ENCODE measurements at regions not wholly inside any gene's neighbourhood (a gene's known extent, or its start where the extent isn't known, plus 50 kb on each side); places are given as distances from the start of the nearest gene placed in this dataset.
"Not testable (repeated sequence)": the region's sequence is repeated elsewhere in the genome, so short reads cannot be mapped to it uniquely, and the experiment has no call there.

DNA sequence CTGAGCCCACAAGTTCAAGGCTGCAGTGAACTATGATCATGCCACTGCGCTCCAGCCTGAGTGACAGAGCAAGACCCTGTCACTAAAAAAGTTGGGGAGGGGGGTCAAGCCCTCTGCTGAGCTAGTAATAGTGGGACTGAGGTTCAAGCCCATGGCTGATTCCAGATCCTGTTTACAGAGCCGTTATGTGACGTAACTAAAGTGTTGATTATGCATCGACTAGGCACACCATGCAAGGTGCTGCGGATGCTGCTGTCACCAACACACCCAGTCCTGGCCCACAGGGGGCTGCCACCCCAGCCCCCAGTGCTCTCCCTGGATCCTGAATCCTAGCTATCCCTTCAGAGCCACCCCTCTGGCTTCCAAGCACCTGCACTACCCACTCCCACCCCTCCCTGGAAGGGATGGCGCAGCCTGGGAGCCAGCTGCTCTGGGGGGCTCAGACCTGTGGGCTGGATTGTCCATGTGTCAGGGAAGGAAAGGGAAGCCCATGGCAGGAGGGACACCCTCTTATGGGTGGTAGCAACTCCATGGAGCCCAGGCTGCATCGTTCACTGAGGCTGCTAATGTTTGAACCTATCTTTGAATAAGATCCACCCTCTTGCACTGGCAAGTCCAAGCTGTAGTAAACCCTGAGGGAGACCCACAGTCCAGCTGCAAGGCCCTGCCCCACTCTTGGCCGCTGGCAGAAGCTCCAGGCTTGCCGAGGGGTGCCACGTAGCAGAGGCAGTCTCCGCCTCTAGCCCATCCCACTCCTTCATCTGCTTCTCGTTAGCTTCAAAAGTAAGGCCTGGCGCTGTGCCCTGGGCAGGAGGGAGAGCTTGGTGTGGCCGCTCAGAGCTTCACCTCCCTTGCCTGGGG, 95.0 kb downstream of the SNX5 start:
- peak; percentile 93 for DNase-seq (ENCODE audit: low spot score)

DNA sequence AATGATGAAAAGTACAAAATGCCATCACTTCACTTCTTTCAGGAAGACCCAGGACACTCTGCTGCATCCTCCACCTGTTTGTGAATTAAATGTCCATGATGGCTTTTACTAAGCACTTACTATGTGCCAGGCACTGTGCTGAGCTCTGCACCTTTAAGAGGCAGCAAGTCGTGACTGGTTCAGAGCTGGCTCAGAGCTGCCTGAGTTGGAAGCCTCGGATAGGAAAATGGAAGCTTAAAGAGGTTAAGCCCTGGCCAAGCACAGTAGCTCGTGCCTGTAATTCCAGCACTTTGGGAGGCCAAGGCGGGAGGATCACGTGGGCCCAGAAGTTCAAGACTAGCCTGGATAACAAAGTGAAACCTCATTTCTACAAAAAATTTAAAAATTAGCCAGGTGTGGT, 95.6 kb downstream of the SNX5 start:
- no peak for DNase-seq (ENCODE audit: low spot score)

DNA sequence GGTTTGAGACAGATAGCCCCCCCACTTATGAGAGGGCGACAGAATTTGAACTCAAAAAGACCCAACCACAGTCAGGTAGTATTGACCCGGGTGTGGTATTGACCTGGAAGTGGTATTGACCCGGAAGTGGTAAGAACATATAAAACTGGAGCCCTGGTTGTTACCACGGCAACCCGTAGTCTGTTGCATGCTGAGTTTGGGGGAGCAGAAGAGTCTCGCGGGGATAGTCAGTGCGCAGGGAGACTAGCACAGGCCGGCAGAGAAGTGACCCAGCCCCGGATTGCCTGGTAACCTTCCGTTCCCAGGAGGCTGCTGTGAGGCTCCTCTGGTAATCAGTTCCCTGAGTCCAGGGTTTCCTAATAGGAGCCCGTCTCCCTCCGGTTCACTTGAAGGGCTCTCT, 96.2 kb downstream of the SNX5 start:
- no peak for DNase-seq (ENCODE audit: low spot score)

DNA sequence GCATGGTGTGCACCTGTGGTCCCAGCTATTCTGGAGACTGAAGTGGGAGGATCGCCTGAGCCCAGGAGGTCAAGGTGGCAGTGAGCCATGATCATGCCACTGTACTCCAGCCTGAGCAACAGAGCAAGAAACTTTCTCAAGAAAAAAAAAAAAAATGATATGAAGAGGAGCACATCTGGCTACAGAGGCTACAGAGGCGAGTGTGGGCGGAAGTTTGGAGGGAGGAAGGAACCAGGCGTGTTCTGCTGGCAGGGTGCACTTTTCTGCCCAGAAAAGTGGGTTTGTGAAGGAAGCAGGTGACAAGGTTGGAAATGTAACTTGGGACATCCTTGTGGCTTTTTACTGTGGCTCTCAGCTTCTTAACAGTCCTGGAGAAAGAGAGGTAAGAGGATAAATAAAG, 96.7 kb downstream of the SNX5 start:
- no peak for DNase-seq (ENCODE audit: low spot score)

DNA sequence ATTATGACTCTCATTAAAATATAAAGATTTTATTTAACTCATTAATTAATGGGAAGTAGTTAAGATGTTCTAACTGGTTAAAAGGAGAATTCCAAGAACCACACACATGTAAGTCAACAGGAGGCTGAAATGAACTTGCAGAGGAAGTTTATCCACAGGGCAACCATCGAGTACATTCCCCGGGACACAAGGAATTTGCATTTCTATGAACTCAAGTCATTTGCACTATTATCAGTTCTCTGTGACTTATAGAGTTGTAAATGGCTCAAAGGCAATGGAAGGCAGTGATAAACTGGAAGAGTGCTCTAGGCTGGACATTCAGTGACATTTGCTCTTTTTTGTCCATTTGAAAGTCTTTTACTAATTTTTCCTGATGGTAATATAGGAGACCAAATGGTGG, 97.4 kb downstream of the SNX5 start:
- DNase-seq (ENCODE audit: low spot score), result no peak

DNA sequence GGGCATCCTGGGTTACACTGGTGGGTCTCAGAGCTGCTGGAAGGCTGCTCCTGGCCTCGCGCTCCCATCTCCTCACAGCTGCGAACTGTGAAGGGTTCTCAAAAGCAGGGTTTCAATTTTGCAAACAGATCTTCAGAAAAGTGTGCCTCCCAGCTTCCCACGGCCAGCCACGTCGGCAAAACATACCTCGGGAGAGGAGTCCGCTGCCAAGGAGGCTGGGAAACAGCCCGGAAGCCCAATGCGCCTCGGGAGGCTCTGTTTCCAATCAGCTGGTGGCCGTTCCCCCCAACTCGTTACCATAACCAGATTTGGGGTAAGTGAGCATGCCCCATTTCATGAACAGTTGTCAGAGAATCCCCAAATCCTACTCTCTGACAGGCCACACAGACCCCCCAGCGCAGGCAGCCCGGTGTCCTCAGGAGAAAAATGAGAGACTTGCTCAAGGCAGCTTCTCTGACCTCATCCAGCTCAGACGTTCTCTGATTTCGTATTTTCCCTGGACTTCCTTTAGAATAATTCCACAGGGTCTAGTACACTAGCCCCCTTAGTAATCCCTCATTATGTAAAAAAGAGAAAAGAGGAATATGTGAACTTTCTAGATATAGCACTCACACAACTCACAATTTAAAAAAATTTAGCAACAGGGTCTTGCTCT, 98.4 kb downstream of the SNX5 start:
- DNase-seq (ENCODE audit: low spot score), result no peak

DNA sequence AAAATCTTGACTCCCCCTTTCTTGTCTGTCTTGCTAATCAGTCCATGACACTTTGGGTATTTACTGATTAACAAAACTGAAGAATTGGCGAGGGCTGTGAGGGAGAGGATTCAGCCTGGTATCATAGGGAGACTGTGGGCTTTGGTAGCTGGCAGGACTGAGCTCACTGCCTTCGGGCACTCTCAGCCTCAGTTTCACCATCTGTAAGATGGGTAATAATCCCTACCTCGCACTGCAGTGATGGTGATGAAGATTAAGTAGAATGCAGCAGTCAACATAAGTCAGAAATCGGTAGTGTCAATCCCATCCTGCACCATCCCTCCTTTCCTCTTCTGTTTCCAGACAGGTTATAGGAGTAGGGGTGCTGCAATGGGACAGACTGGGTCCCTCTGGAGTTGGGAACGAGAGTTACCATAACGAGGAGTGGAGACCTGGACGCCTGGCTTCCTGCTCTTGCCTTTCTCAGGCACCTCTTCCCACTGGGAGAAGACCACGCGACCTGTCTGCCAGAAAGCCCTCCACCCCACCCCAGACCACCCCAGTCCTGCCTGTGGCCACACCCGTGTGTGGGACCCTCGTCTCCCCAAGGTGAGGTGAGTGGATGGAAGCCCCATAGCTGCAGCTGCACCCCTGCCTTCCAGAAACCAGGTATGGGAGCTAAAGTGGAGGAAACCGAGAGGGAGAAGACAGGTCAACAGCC, 99.1 kb downstream of the SNX5 start:
- no peak for DNase-seq (ENCODE audit: low spot score)

DNA sequence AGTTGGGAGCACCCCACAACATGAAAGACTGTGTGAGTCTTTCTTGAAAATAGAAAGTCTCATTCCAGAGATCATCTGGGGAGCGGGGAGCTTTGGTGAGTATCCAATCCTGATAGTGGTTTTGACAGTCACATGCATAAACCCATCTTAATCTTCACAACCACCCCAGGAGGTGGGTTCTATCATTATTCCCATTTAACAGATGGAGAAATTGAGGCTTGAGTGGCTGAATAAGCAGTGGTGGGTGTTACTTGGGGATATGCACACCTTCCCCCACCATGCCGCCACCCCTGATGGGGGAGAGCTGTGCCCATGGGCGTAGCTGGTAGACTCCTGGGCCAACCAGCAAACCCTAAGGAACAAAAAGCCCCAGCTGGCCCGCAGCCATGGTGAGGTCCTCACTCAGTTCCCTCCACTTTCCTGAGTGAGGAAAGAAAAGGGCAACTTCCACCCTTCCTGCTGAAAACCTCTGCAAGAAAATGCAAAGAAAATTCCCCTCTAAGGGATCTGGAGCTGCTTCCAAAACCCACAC, 99.8 kb downstream of the SNX5 start:
- DNase-seq (ENCODE audit: low spot score), result no peak

DNA sequence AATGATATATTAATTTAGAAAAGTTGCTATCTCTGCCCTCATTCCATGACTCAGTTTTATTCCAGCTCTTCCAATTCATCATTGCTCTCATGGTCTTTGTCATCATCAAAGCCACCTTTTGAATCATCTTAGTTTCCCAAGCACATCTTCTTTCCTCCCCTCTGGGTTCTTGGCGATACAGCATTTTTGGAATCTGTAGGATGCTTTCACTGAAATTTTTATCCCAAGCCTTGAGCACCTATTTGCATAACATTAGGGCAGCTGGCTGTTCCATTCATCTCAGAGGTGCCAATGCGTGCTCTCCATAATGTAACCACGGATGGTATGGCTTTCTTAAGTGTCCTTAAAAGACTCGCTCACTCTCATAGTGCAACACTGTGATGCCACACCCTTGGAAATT, 100.4 kb downstream of the SNX5 start:
- DNase-seq (ENCODE audit: low spot score), result no peak

DNA sequence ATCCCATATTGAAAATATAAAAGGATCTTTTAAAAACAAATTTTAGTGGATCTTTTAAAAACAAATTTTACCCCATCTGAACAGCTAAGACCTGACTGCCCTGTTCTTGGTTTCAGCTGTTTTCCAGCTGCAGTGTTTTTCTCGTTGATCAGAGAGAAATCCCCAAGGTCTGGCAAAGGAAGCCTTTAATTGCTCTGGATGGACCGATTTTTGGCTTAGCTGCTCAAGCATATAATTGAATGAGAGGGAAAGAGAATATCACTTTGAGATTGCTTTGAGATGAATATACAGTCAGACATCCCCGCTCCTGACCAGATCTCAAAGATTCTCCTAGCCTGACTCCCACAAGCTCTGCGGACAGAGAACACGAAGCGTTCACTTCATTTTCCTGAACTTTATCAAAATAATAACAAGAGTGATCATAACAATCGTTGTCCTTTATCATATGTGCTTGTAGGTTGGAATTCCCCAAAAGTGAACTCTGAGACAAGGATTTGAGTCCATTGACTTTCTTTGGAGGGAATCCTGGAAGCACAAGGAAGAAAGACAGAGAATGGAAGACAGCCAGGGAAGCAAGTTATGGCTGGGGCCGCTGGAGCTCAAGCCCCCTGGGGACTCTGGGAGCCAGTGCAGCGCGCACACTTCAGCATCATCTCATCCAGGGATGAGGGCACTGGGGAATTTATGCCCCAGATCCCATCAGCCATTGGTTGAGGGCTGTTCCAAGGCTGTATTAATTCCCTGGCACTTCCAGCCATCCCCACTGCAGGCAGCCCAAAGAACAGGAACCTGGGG, 101.3 kb downstream of the SNX5 start:
- DNase-seq (ENCODE audit: low spot score), result no peak

DNA sequence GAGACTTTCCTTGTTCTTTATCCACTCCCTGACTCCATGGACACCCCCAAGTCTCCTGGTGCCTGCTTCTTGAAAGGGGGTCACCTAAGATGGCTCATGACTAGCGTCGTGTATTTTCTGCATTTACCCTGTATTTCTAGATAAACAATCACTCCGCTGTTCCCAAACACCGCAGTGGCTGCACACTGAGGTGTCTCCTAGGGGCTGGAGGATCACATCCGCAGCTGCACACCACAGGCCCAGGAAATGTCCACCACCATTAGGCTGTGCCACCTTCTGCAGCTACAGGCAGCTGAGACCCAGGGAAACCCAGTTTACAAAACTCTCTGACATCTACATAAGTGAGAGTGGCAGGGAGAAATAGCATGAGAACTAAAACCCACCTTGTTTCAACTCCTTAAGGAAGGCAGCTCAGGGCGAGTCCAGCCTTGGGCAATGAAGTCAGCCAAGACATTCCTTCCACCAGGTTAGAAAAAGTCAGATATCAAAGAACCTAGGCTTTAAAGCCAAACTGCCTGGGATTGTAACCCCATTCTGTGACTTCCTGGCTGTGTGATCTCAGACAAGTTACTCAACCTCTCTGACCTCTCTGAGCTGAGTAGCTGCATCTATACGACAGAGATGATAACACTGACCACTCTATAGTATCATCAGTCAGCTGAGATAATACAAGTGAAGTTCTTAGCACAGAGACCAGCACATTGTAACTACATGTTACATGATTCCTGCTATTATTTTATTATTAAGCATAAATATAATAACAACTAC, 102.2 kb downstream of the SNX5 start:
- DNase-seq (ENCODE audit: low spot score), result no peak

DNA sequence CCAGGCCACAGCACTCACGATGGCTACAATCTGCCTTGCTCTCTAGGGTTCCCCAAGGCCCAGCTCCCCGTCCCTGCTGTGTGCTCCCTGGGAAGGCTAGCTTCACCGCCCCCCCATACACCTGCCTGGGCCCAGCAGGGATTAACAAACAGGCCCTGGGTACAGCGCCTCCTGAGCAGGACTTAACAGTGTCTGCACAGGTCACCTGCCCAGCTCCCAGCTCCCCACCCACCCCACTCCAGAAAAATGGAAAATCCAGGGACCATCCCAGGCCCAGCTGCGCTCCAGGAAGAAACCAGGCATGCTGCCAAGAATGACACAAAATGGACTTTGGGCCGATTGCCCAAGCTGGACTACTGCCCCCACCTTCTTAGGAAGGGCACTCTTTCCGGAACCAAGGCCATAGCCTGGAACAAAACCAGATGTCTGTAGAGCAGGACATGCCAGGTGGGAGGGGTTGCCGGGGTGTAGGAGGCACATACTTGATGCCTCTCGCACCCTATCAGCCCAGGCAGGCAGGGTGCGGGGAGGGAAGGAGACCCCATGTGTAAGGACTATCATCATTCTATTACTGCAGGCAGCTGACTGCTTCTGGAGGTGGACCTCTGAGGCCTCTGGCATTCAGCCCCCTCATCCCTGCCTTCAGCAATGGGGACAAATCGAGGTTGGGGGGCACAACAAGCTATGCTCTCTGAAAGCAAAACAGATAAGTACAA, 104.9 kb downstream of the SNX5 start:
- no peak for DNase-seq (ENCODE audit: low spot score)

DNA sequence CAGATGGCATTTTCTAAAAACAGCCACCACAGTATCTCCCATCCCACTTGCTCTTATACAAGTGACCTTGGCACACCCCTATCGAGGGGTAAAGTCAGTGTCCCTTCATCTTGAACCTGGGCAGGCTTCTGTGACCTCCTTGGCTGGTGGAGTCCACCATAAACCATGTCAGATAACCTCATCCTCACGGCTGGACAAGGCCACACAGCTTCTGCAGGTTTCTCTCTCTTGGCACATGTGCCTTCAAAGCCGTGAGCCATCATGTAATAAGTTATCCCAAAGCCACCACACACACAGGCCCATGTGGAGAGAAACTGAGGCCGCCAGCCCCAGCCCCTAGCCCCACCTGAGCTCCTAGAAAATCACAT, 105.4 kb downstream of the SNX5 start:
- DNase-seq (ENCODE audit: low spot score), result no peak

DNA sequence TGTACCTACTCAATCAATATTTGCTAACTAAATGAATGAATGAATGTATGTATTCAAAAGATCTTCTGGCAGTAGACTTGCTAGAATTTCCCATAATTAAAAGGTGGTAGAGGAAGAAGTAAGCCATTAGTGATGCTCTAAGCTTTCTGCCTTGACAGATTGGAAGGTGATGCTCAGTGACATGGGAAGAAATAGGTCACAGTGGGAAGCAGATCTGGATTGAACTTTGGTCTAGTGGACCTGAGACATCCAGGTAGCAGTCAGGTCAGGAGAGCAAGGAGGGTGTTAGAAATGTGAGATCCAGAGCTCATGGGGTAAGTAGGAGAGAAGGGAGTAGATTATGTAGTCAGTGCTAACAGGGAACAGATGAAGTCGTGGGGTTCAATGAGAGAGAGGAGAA, 106.4 kb downstream of the SNX5 start:
- DNase-seq (ENCODE audit: low spot score), result no peak

DNA sequence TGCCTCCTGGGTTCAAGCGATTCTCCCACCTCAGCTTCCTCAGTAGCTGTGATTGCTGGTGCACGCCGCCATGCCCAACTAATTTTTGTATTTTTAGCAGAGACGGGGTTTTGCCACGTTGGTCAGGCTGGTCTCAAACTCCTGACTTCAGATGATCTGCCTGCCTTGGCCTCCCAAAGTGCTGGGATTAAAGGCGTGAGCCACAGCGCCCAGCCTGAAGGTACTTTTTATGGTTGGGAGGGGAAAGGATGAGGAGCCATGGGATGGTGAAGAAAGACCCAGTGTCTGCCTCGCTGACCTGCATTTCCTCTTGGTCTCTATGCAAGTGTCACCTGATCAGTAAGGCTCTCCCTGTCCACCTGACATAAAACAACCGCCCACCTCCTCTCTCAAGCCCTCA, 107.0 kb downstream of the SNX5 start:
- not testable (repeated sequence) for DNase-seq (ENCODE audit: low spot score)

DNA sequence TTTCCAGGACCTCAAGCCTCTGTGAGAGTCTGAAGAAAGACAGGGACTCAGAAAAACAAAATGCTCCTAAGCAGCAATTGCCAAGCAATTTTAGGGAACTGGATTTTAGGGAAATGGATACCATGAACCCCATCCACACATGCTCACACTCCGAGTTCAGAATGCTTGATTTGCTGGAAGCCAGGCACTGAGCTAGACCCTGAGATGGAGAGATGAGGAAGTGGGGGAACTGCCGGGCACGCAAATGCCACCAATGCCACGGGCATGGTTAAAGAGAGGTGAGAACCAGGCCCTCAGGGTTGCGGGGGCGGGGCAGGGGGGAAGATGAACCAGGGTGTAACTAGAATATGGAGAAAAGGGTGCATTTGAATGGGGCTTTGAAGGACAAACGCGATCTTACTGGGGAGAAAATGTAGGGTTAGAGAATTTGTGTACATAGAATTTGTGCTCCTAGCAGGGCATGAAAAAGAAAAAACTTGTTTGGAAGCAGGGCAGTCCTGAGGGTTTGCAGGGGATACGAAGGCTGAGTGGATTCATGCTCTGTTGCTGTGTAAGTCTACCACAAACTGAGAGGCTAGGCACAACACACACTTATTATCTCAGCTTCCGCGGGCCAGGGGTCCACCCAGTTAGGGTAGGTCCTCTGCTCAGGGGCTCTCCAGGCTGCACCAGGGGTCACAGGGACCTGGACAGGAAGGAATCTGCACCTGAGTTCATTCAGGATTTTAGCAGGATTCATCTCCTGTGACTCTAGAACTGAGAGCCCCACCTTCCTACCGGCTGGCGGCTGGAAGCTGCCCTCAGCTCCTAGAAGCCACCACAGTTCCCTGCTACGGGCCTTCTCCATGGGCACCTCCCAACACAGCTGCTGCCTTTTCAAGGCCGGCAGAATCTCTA, 108.0 kb downstream of the SNX5 start:
- no peak for DNase-seq (ENCODE audit: low spot score)

DNA sequence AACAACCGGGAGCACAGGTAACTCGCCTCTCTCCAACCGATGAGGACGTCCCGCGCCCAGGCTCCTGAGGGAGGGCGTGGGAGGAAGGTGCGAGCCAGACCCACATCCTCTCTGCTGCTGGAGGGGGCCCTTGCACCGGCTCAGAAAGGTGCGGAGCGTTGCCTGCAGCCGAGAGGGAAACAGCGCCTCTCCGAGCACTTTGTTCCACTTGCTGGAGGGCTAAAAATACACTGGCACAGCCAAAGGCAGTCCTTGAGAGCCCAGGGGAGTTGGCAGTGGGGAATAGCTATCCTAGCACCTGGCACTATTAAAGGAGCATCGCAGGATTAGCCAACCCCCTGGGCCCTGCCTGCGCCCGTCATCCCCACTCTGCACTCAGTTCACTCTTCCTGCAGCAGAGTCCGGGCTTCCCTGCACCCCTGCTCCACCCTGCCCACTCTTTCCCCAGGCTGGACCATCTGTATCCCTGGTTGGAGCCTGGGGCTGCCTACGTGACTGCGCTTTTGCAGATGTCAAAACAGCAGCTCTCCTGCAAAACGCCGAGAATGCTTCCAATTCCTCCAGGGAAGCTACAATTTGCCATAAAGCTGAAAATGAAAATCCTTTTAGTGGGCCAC, 108.9 kb downstream of the SNX5 start:
- DNase-seq (ENCODE audit: low spot score), result no peak

DNA sequence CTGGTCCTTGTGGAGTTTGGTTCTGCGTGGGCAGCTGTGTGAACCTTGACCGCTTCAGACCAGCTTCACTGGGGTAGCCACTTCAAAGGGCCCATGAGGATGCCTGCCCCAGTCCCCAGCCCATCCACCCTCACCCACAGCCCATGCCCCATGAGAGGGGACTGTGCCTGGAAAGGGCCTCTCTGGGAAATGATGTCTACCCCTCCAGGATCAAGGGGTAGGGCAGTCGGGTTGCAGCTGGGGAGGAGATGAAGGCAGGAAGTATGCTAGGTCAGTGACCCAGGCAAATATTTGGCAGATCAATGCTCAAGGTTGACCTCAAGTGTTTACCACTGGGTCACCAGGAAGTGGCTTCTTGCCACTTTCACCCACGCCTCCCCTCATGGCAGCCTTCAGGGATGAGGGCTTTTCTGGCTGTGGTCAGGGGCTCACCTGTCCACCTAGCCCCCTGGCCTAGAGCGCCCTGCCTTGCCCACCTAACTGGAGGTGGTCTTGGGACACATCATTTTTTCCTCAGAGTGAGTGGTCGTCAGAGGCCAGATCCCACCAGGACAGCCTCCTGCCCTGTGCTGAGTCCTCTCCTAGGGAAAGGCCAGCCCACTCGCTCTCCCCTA, 109.5 kb downstream of the SNX5 start:
- no peak for DNase-seq (ENCODE audit: low spot score)
